ENCODE measurements at regions not wholly inside any gene's neighbourhood (a gene's known extent, or its start where the extent isn't known, plus 50 kb on each side); places are given as distances from the start of the nearest gene placed in this dataset.

DNA sequence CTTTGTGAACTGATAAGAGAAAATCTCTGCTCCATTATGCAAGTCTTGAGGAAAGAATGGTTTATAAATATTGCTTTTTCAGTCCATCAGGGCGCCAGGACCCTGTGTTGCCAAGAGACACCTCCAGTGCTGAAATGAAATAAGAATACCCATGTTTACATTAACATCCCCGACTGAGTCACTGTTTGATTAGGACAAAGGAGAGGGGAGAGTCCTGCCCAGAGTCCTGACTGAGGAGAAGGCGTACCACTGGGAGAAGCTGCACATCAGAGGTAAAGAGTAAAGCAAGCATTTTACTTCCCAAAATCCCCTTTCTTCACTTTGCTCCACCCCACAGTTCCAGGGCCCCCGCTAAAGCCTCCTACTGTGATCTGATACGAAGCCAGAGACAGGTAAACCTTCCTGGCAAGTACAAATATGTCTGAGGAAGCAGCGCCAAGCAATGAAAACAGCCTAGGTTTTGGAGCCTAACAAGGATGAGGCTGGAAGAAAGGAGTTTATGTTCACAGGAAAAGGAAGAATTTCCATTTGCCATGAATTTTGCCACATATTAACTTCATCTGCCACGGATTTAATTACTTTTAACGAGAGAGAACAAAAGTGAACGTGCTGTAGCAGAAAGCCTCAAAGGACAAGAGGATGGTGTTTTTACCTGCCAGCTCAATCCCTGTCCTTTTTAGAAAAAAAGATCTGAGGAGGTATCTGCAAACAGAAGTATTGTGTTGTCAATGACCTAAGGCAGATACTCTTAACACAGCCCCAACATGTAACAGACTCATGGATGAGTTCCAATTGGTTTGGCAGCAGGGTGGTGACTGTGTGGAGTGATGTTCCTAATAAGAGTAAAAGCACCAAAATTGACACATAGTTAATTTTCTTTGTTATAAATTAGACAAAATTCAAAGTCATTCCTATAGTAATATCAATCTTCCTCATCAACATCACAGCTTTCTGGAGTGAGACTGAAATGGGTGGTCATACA, 209.4 kb upstream of the TLE4 start:
- no peak for DNase-seq

DNA sequence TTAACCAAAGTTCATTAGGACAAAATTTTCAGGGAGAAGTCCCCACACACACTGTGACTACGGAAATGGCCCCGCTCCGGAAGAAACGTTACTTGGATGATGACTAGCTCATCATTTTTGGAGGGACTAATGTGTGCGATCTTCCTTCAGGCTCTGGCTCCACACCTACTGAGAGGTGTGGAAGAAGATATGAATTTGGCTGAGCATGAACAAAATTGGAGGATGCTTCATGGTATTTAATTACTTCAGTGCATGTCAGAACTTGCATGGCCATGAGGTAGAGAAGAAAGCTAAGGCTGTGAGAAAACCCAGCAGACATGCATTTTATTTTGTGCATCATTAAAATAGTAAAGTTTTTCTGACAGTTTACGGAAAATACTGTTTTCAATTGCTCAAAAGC, 202.1 kb upstream of the TLE4 start:
- DNase-seq, result no peak

GRCh38 chr9:79371301-79371700, 200.5 kb upstream of the TLE4 start:
- DNase-seq, result no peak

GRCh38 chr9:79371948-79372555, 199.7 kb upstream of the TLE4 start:
- no peak for DNase-seq

GRCh38 chr9:79377339-79377855, 194.4 kb upstream of the TLE4 start:
- no peak for DNase-seq

GRCh38 chr9:79378107-79378506, 193.7 kb upstream of the TLE4 start:
- no peak for DNase-seq

DNA sequence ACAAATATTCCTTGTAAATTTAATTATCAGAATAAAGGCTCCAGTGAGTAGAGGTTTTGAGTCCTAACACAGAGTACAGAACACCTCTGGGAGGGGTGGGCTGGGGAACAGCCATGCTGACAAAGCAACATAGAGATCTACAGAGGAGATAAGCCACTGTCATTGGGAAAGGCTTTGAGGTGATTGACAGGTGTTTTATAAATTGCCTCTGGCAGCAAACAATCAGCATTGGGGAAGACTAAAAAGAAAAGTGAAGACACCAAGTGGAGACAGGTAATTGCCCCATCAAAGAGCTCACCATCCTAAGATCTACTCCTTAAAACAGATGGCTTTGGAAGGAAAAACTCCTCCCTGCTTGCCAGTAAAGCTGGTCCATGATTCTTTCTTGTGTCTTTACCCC, 189.7 kb upstream of the TLE4 start:
- DNase-seq, result no peak

- DNase-seq, result no peak
Measured at GRCh38 chr9:79382458-79382857, 189.3 kb upstream of the TLE4 start.

DNA sequence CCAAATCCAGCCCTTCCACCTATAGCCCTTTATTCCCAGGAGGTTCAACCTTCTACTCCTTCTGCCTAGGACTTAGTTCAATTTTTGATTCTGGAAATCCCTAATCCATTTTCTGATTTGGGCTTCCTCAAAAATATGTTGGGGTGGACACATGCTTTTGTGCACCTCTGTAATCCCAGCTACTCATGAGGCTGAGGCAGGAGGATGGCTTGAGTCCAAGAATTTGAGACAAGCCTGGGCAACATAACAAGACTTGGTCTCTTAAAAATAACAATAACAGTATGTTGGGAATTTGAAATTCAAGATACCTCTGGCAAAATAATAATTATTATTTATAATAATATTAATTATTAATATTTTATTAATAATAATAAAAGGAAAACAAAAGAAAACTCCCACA, 188.7 kb upstream of the TLE4 start:
- no peak for DNase-seq

- DNase-seq, result no peak
Measured at GRCh38 chr9:79384091-79384490, 187.7 kb upstream of the TLE4 start.

DNA sequence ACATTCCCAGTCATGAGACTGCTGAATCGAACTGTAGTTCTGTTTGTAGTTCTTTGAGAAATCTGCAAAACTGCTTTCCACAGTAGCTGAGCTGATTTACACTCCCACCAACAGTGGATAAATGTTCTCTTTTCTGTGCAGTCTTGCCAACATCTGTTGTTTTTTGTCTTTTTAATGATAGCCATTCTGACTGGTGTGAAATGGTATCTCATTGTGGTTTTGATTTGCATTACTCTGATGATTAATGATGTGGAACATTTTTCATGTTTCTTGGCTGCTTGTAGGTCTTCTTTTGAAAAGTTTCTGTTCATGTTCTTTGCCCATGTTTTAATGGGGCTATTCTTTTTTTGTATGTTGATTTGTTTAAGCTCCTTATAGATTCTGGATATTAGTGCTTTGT, 187.3 kb upstream of the TLE4 start:
- DNase-seq, result no peak

DNA sequence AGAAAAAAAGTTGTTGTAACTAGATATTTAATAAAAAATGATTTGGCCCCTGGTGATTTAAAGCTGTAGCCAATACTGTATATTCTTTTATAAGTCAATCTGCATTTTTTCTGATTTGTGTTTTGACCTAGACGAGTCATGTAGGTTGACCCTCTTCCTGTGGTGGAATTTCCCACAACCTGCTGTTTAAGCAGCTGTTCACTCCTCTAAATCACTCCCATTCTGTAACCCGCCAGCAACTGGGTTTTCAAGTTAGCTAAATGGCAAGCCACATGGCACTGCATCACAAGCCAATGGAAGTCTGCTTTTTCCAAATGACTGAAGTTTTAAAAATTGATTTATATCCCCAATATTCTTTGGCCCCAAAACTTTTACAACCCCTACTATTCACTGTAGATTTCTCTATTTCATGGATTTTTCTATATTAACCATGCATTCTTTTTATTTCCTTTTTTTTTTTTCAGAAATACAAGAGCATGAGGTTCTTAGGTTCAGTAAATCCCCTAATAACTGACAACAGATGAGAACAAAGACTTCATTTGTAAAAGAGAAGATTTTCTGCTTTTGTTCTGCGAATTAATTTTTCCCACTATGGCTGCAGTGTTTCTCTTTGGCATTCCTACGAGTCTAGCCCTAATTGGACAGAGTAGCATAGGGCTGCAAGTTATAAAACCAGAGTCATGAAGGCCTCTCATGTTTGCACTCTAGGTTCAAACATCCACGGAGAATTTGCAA, 184.5 kb upstream of the TLE4 start:
- DNase-seq, result no peak

GRCh38 chr9:79390077-79390698, 181.6 kb upstream of the TLE4 start:
- no peak for DNase-seq

GRCh38 chr9:79390781-79391770, 180.7 kb upstream of the TLE4 start:
- DNase-seq, result no peak

GRCh38 chr9:79395228-79395627, 176.5 kb upstream of the TLE4 start:
- no peak for DNase-seq

DNA sequence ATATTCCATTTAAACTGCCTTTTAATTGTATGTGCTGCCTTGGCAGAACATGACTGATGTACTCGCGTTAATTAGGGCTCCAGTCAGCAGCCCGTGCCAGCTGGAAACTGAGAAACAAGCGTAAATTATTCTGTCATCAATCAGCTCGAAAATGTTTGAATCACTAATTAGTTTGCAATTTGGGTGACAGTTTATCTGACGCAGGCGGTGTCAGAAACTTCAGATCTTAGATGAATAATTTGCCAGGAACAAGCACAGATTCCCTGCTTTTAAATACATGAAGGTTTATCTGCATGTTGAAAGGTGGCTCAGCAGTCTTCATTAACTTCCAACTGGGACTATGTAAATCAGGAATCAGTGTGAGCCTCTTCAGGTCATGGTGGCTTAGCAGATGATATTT, 176.0 kb upstream of the TLE4 start:
- DNase-seq, result peak; percentile 33

- DNase-seq, result no peak
Measured at GRCh38 chr9:79396168-79396567, 175.6 kb upstream of the TLE4 start.

DNA sequence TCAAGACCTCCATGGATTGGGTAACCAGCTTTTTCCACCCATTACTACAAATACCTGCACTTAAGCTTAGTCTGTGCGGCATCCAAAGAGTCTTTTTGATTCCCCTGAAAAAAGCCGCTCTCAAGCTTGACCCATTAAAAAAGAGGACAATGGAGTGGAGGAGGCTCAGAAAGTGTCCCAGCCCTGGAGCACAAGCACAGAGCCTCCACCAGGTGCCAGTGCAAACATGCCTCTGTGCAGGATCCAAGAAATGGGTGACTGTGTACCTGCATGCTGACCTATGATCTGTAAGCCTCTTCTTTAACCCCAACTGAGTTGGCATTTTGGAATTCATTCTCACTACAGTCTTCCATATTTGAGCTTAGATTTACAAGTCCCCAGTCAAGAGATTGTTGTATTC, 168.3 kb upstream of the TLE4 start:
- DNase-seq, result no peak

DNA sequence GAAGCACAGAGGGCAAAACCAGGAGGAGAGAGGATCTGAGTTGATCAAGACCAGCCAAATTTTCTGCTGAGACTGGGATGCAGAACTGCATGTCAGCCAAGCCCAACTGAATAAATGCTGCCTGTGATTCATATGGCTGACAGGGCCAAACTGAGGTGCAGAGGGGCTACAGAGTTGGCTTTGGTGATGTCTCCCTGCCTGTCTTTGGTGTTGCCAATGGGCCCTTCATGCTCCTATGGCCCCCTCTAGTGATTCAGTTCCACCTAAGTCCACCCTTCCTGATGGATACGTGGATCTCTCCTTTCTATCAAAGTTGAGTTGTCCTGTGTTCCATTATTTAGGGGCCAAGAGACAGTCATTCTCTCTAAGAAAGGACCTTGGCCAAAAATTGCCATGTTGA, 163.6 kb upstream of the TLE4 start:
- DNase-seq, result no peak

GRCh38 chr9:79408617-79409016, 163.1 kb upstream of the TLE4 start:
- DNase-seq, result no peak

GRCh38 chr9:79409182-79409823, 162.5 kb upstream of the TLE4 start:
- DNase-seq, result no peak
